ENCODE measurements at regions not wholly inside any gene's neighbourhood (a gene's known extent, or its start where the extent isn't known, plus 50 kb on each side); places are given as distances from the start of the nearest gene placed in this dataset.
A peak's percentile ranks its signal among the peaks of the same experiment; 100 is the strongest.

DNA sequence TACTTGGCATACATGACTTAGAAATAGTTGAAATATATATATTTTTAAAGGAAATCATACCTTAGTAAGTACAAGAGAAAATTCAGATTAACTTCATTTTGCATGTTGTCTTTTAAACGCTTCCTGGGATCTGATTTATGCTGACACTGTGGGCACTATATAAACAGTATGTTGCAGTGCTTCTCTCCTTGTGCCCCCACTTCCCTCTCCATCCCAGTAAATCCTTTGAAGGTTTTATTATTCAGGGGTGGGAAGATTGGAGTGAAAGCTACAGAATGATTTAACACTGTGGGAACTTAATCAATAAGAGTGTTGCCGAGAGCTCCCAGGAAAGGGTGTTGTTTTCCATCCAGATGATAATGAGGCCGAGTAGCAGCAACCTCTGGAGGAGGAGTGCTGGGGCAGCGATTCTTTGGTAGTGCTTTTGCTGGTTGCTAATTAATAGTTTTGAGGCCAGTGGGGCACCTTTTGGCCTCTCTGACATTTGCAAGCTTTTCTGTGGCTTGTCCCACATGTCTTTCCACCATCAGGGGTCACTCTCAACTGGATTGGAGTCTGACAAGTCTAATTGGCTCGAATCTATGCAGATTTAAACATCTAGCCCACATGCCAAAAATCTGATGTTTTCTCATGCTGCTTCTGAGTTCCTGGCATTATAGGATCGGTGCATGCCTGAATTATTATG is 183.0 kb upstream of the MMS22L start:
- Histone ChIP-seq H3K23ac (ENCODE audit: insufficient read length) (no peak overlapping the region), H3K4me3 (ENCODE audit: extremely low read depth in 1 of 4, insufficient read depth in 2 of 4, low read depth in 3 of 4, low read length in 4 of 4) (no peak overlapping the region), H2BK15ac (ENCODE audit: low read length) (no peak overlapping the region), H3K56ac (replicated peaks; ENCODE audit: insufficient read length, low read depth, low read length) (no peak overlapping the region), H3K9ac (replicated peaks in 1 of 4; ENCODE audit: extremely low read depth in 1 of 4, low read depth in 3 of 4, low read length in 3 of 4) (no peak overlapping the region), H3K4ac (replicated peaks; ENCODE audit: insufficient read length, low read depth, low read length) (no peak overlapping the region), H4K20me1 (replicated peaks in 1 of 2; ENCODE audit: control insufficient read depth in 1 of 2, insufficient read depth in 2 of 2, low read length in 2 of 2) (no peaks in the 10 kb centered on the region), H3K27ac (ENCODE audit: low read depth, low read length) (no peak overlapping the region), H3K79me2 (ENCODE audit: control insufficient read depth in 1 of 2, insufficient read depth in 2 of 2, low read length in 2 of 2) (no peaks in the 10 kb centered on the region), H2BK20ac (ENCODE audit: low read length) (no peak overlapping the region), H3K4me2 (ENCODE audit: insufficient read depth in 1 of 2, low read depth in 2 of 2, low read length in 2 of 2) (0 out of 4 replicates have a peak overlapping the region, but pooled peaks of 1 of the 2 experiments have one; percentile 2), H4K8ac (ENCODE audit: extremely low read depth, insufficient read depth, low read length) (no peak overlapping the region), H3K23me2 (ENCODE audit: low read depth, low read length) (no peaks in the 10 kb centered on the region), H3K4me1 (replicated peaks in 1 of 4; ENCODE audit: control insufficient read depth in 3 of 4, insufficient read depth in 4 of 4, low read length in 3 of 4) (peaks cover 2 to 6% (median 4%) of the 10 kb centered on the region in 4 experiments; a peak in 3 of 7 replicates), H3K9me3 (ENCODE audit: insufficient read depth in 2 of 2, low read depth in 1 of 2, low read length in 1 of 2) (no peaks in the 10 kb centered on the region), H4K91ac (replicated peaks; ENCODE audit: insufficient read length, low read length) (no peak overlapping the region), H3K14ac (ENCODE audit: insufficient read length) (no peak overlapping the region), H2AFZ (ENCODE audit: low read length) (no peak overlapping the region), H3K79me1 (ENCODE audit: low read depth, low read length) (no peaks in the 10 kb centered on the region), H2BK120ac (replicated peaks; ENCODE audit: low read depth, low read length) (no peak overlapping the region), H3K18ac (ENCODE audit: extremely low read depth, low read length) (no peak overlapping the region), H2BK12ac (ENCODE audit: low read depth, low read length) (no peak overlapping the region), H2AK5ac (ENCODE audit: low read depth, low read length) (no peak overlapping the region), H3K36me3 (ENCODE audit: control insufficient read depth in 2 of 4, insufficient read depth in 4 of 4, low read length in 3 of 4) (no peaks in the 10 kb centered on the region), H4K5ac (ENCODE audit: insufficient read length, low read depth, low read length) (no peak overlapping the region), H3K27me3 (replicated peaks in 1 of 4; ENCODE audit: control insufficient read depth in 3 of 4, extremely low read depth in 1 of 4, insufficient read depth in 3 of 4, low read length in 3 of 4) (no peaks in the 10 kb centered on the region), H2BK5ac (ENCODE audit: low read depth, low read length) (no peak overlapping the region)
- peak in 1 of 2 experiments; percentile 7 for DNase-seq (ENCODE audit: low read depth in 1 of 2, low spot score in 2 of 2)
- WGBS, 2 experiments (ENCODE audit: extremely low coverage in 1 of 2, insufficient coverage in 1 of 2, insufficient read length in 1 of 2, insufficient replicate concordance in 2 of 2, low coverage in 1 of 2, low lambda C conversion rate in 2 of 2, missing lambda C conversion rate in 1 of 2), result 56% methylated on average over 6 of the region's 6 CpGs; no CpG with 5 or more reads in 1 of the 2 experiments
- POLR2A ChIA-PET (ENCODE audit: partially characterized antibody), result no interaction called here
- peak; percentile 75 for FAIRE-seq
- CTCF ChIA-PET (ENCODE audit: partially characterized antibody), result interaction anchor here (0.7 to 1.5 kb wide), 6 partner anchors 10 to 1046 kb away, joined by 3 to 4 read pairs (median 3); no protein-coding TSS in a partner anchor
- TF ChIP-seq SIN3A (conservative IDR thresholded peaks at IDR 0.05 in 1 of 2, IDR thresholded peaks at IDR 0.05 in 1 of 2; ENCODE audit: low read depth in 1 of 2, low read length in 2 of 2) (0 out of 4 replicates have a peak, but pooled peaks of 1 of the 2 experiments have one; percentile 22), SRF (IDR thresholded peaks at IDR 0.05; ENCODE audit: low read depth, low read length) (no peak), RAD21 (IDR thresholded peaks at IDR 0.05 in 1 of 2, conservative IDR thresholded peaks at IDR 0.05 in 1 of 2; ENCODE audit: low read depth in 2 of 2, low read length in 2 of 2) (peak; percentile 33 to 34), TAF7 (optimal IDR thresholded peaks at IDR 0.05; ENCODE audit: borderline replicate concordance, low read depth, low read length) (no peak), BACH1 (IDR thresholded peaks at IDR 0.05; ENCODE audit: low read length) (no peak), RNF2 (IDR thresholded peaks at IDR 0.05; ENCODE audit: borderline replicate concordance, low read depth, low read length, missing control alignments, poor library complexity, severe bottlenecking) (no peak), SIRT6 (IDR thresholded peaks at IDR 0.05; ENCODE audit: low read length) (no peak), JUN (IDR thresholded peaks at IDR 0.05; ENCODE audit: low read depth, low read length) (no peak)
- TF ChIP-seq, protein P1, sequence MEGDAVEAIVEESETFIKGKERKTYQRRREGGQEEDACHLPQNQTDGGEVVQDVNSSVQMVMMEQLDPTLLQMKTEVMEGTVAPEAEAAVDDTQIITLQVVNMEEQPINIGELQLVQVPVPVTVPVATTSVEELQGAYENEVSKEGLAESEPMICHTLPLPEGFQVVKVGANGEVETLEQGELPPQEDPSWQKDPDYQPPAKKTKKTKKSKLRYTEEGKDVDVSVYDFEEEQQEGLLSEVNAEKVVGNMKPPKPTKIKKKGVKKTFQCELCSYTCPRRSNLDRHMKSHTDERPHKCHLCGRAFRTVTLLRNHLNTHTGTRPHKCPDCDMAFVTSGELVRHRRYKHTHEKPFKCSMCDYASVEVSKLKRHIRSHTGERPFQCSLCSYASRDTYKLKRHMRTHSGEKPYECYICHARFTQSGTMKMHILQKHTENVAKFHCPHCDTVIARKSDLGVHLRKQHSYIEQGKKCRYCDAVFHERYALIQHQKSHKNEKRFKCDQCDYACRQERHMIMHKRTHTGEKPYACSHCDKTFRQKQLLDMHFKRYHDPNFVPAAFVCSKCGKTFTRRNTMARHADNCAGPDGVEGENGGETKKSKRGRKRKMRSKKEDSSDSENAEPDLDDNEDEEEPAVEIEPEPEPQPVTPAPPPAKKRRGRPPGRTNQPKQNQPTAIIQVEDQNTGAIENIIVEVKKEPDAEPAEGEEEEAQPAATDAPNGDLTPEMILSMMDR (IDR thresholded peaks at IDR 0.05; ENCODE audit: control extremely low read depth in 1 of 3, insufficient read depth in 1 of 3, low read depth in 1 of 3, low read length in 3 of 3), result peak in 2 of 3 experiments; percentile 34 to 47; a peak in 3 of 4 replicates
